Naive B cell (primary cell): ENCODE measurements at regions not wholly inside any gene's neighbourhood (a gene's known extent, or its start where the extent isn't known, plus 50 kb on each side); places are given as distances from the start of the nearest gene placed in this dataset.
"Not testable (repeated sequence)": the region's sequence is repeated elsewhere in the genome, so short reads cannot be mapped to it uniquely, and the experiment has no call there.

ENCODE experiments used
- ATAC-seq, 2 donors: fragments of 150-1000 bp; cut with Tn5 transposase; 2 replicates each; pipeline ENCODE4 v1.10.0; 2021; ENCODE audit warnings: low read depth in 2 of 2, mild to moderate bottlenecking in 2 of 2, moderate library complexity in 2 of 2
- DNase-seq: peaks from one replicate; pipeline ENCODE4 v3.0.0; 2022
- H3K27ac Mint-ChIP-seq, 6 donors: one replicate each; pipeline ENCODE4 v1.8.0; 2020 to 2022; ENCODE audit warnings: mild to moderate bottlenecking in 6 of 6, mixed read lengths in 6 of 6, moderate library complexity in 5 of 6, inconsistent platforms in 2 of 6
- H3K27me3 Mint-ChIP-seq, 3 donors: one replicate each; pipeline ENCODE4 v1.8.0; 2021 to 2022; ENCODE audit warnings: mixed read lengths in 3 of 3, mild to moderate bottlenecking in 1 of 3
- H3K36me3 Mint-ChIP-seq, 2 donors: one replicate each; pipeline ENCODE4 v1.8.0; 2020 to 2022; ENCODE audit warnings: mixed read lengths in 2 of 2, inconsistent platforms in 1 of 2, mild to moderate bottlenecking in 1 of 2
- H3K4me1 Mint-ChIP-seq, 3 donors: one replicate each; pipeline ENCODE4 v1.8.0; 2020 to 2022; ENCODE audit warnings: mixed read lengths in 3 of 3, inconsistent platforms in 1 of 3, mild to moderate bottlenecking in 1 of 3, moderate library complexity in 1 of 3
- H3K4me3 Mint-ChIP-seq, 8 donors: one replicate each; pipeline ENCODE4 v1.8.0; 2020 to 2022; ENCODE audit warnings: mild to moderate bottlenecking in 8 of 8, mixed read lengths in 8 of 8, moderate library complexity in 8 of 8, inconsistent platforms in 2 of 8
- H3K9me3 Mint-ChIP-seq, 7 donors: one replicate each; pipeline ENCODE4 v1.8.0; 2020 to 2022; ENCODE audit warnings: mixed read lengths in 7 of 7, mild to moderate bottlenecking in 5 of 7, inconsistent platforms in 2 of 7, moderate library complexity in 1 of 7

DNA sequence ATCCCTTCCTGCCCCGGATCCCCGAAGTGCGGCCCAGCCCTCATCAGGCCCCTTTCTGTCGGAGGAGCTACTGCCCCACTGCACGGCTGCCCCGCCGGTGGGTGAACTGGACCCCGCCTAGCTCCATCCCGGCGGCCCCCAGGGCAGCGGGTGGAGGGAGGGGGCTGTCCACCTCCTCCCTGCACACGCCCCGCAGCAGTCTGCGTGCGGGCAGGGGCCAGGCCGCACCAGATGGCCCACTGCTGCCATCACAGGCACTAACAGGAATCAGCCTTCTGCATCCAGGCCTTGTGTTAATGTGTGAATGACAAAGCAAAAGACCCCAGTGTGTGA, 54.9 kb upstream of the UNC93A start:
- Mint-ChIP-seq H3K27ac (no peak overlapping the region), H3K27me3 (peaks cover 34 to 47% (median 36%) of the 10 kb centered on the region in 3 donors), H3K36me3 (no peaks in the 10 kb centered on the region), H3K4me1 (peaks cover 0 to 3% (median 0%) of the 10 kb centered on the region in 3 donors), H3K9me3 (no peaks in the 10 kb centered on the region), H3K4me3 (no peak overlapping the region)
- ATAC-seq (no peak), DNase-seq (no peak)

DNA sequence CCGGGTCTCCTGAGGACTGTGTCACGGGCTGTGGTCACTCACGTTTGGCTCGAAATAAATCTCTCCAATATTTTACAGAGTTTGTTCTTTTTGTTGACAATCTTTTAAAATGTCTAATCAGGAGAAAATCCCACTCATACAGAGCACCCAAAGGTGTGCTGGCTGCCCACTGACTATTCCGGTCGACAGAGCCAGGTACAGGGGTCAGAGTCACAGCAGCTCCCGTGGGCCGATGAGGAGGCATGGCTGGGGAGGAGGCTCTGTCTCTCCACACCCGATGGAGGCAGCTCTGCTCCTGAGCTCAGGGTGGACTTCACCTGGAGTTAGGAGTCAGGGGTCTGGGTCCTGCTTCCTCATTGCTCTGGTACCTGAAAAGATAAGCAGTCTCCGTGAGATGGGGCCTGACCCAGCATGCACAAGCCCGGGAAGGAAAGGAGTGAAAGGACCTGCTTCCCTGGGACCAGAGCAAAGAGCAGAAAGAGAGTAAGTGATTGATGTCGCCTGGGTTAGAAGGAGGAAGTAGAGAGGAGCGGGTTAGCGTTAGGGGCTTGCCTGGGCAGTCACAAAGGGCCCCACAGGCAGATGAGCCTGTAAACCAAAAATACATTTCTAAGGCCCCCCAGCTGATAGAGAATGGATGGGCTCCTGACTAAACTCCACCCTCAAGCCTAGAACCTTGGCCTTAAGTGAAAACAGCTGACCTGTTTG, 53.5 kb upstream of the UNC93A start:
- no peaks in the 10 kb centered on the region for H3K9me3 Mint-ChIP-seq

DNA sequence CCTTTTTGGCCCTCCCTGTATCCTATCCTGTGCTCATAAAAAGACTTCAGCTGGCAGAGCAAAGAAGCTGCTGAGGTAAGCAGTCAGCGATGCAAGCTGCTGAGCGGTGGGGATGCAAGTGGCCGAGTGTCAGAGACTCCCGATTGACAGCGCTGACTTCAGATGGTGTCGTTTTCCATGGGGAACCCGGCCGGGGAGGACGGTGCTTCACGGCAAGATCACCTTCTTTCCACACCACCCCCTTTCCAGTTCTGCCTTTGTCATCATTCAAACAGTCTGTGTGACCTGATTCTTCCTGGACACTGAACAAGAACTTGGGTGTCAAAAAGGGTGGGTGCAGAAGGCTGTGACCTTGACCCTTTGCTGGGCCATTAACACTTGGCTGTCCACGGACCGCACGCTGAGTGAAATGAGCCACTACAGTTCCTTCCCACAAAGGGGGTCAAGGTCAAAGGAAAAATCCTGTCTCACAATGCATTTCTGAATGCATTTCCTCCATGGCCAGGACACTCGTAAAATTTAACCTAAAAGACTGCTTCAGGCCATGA, 52.9 kb upstream of the UNC93A start:
- Mint-ChIP-seq H3K27me3 (peaks cover 21 to 36% (median 33%) of the 10 kb centered on the region in 3 donors), H3K4me1 (peaks cover 0 to 3% (median 0%) of the 10 kb centered on the region in 3 donors), H3K4me3 (no peak overlapping the region), H3K36me3 (no peaks in the 10 kb centered on the region), H3K27ac (no peak overlapping the region), H3K9me3 (no peaks in the 10 kb centered on the region)
- DNase-seq (no peak), ATAC-seq (no peak)

More for the DNA sequence above, 53.5 kb upstream of the UNC93A start:
- Mint-ChIP-seq H3K27me3 (peaks cover 27 to 42% (median 31%) of the 10 kb centered on the region in 3 donors), H3K36me3 (no peaks in the 10 kb centered on the region), H3K4me3 (no peak overlapping the region), H3K4me1 (peaks cover 0 to 3% (median 0%) of the 10 kb centered on the region in 3 donors), H3K27ac (peak overlapping the region in 1 of 6 donors; percentile 47)
- DNase-seq, result no peak
- ATAC-seq, result no peak

DNA sequence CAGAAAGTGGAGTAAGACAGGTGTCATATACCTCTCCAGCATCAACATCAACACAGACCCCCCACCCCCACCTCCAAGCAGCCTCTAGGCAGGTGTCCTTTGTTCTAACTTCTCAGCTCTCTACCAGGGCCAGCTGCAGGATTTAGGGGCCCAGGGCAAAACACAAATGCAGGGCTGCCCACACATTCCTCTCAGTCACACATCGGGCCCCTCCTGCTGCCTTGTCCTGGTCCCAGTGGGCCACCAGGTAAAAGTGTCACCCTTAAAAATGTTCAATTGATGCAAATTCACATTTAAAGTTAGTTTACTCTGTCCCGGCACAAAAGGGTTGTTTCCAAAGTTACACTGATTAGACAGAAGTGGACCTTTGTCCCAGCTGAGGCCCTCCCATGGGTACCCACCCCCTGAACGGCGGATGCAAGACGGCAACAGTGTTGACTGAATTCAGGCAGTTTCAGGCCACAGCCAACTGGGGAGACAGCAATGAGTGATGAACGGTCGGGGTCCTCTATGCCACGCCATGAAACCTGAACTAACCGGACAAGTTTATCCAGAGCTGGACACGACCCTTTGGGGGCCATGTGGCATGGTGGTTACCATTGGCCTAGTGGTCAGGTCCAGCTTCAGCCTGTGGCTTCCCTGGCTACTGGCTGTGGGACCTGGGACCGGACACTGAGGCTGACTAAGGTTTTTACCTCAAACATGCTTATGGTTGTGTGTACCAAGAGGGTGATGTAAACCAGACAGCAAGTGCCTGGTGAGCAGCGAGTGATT, 52.2 kb upstream of the UNC93A start:
- Mint-ChIP-seq H3K27ac (no peak overlapping the region), H3K27me3 (peaks cover 20 to 29% (median 28%) of the 10 kb centered on the region in 3 donors), H3K9me3 (no peaks in the 10 kb centered on the region), H3K4me1 (peaks cover 0 to 3% (median 0%) of the 10 kb centered on the region in 3 donors), H3K4me3 (no peak overlapping the region), H3K36me3 (no peaks in the 10 kb centered on the region)
- ATAC-seq (no peak), DNase-seq (no peak)

DNA sequence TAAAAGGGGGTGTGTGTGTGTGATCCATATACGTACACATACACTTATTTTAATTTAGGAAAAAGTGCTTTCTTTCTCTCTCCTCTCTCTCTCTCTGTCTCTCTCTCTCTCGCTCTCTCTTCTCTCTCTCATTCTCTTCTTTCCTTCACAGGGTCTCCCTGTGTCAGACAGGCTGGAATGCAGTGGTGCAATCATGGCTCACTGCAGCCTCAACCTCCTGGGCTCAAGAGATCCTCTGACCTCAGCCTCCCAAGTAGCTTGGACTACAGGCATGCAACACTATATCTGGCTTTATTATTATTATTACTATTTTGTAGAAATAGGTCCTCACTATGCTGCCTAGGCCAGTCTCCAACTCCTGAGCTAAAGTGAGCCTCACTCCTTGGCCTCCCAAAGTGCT, 51.6 kb upstream of the UNC93A start:
- H3K9me3 Mint-ChIP-seq, result not testable (repeated sequence)

DNA sequence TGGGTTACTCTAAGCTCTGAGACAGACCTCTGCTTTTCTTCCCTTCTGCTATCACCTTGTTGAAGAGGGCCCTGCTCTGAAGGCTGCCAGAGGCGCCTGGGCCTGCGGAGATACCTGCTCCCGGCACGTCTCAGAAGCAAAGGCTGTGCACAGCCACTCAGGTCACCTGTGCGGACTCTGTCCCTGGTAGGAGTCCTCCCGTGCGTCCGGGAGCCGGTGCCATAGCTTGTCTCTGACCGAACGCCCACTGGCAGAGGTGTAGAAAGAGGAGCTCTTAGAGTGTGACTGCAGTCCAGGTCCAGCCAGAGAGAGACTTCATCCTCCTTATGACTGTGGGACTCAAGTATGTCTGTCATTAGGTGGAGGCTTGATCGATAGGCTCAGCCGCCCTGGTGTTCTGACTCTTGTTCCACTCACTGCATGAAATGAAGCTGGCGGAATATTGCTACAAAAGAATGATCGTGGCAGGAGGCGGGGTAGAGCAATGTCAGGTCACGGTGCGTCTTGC, 51.0 kb upstream of the UNC93A start:
- Mint-ChIP-seq H3K36me3 (no peaks in the 10 kb centered on the region), H3K27me3 (peaks cover 17 to 23% (median 20%) of the 10 kb centered on the region in 3 donors), H3K4me1 (peaks cover 0 to under 1% (median 0%) of the 10 kb centered on the region in 3 donors), H3K9me3 (no peaks in the 10 kb centered on the region), H3K4me3 (no peak overlapping the region), H3K27ac (no peak overlapping the region)
- ATAC-seq (no peak), DNase-seq (no peak)

More for the DNA sequence above, 51.6 kb upstream of the UNC93A start:
- H3K36me3 Mint-ChIP-seq, H3K4me3 Mint-ChIP-seq, ATAC-seq, DNase-seq, H3K4me1 Mint-ChIP-seq, H3K27ac Mint-ChIP-seq: not testable (repeated sequence)
- H3K27me3 Mint-ChIP-seq, result peaks cover 20 to 27% (median 26%) of the 10 kb centered on the region in 3 donors
